H9 (cell line): ENCODE measurements at regions not wholly inside any gene's neighbourhood (a gene's known extent, or its start where the extent isn't known, plus 50 kb on each side); places are given as distances from the start of the nearest gene placed in this dataset.

Experiments used
- DNase-seq: peaks from one replicate; pipeline ENCODE4 v3.0.0-alpha.2; 2017
- H2AFZ ChIP-seq: one replicate; pipeline ENCODE4 v1.6.1; 2013; ENCODE audit warnings: mild to moderate bottlenecking, low read length, control low read depth, moderate library complexity
- H2AK5ac ChIP-seq: 2 replicates; pipeline ENCODE4 v1.6.1; 2013; ENCODE audit warnings: low read length, control low read depth, mixed read lengths; ENCODE audit not compliant: insufficient read length
- H2BK120ac ChIP-seq: one replicate; pipeline ENCODE4 v1.6.1; 2013; ENCODE audit warnings: low read depth, mild to moderate bottlenecking, low read length, control low read depth, inconsistent platforms; ENCODE audit not compliant: poor library complexity, severe bottlenecking
- H2BK12ac ChIP-seq: 2 replicates; pipeline ENCODE4 v1.6.1; 2013; ENCODE audit warnings: low read length, control low read depth, mixed read lengths, low read depth; ENCODE audit not compliant: insufficient read length
- H2BK15ac ChIP-seq: 2 replicates; pipeline ENCODE4 v1.6.1; 2013; ENCODE audit warnings: low read depth, low read length, control low read depth
- H2BK20ac ChIP-seq: one replicate; pipeline ENCODE4 v1.6.1; 2013; ENCODE audit warnings: low read depth, mild to moderate bottlenecking, low read length, control low read depth, inconsistent platforms; ENCODE audit not compliant: poor library complexity, severe bottlenecking
- H2BK5ac ChIP-seq: 2 replicates; pipeline ENCODE4 v1.6.1; 2013; ENCODE audit warnings: low read length, control low read depth, mixed read lengths; ENCODE audit not compliant: insufficient read length
- H3K14ac ChIP-seq: 2 replicates; pipeline ENCODE4 v1.6.1; 2013; ENCODE audit warnings: low read length, control low read depth; ENCODE audit not compliant: insufficient read depth
- H3K18ac ChIP-seq: 2 replicates; pipeline ENCODE4 v1.6.1; 2013; ENCODE audit warnings: low read depth, mild to moderate bottlenecking, mixed read lengths, low read length, control low read depth; ENCODE audit not compliant: insufficient read length
- H3K23ac ChIP-seq: 2 replicates; pipeline ENCODE4 v1.6.1; 2013; ENCODE audit warnings: low read length, control low read depth, mixed read lengths, low read depth; ENCODE audit not compliant: insufficient read length
- H3K23me2 ChIP-seq: 2 replicates; pipeline ENCODE4 v1.6.1; 2013; ENCODE audit warnings: low read depth, mild to moderate bottlenecking, mixed read lengths, low read length, control low read depth; ENCODE audit not compliant: insufficient read length, poor library complexity, severe bottlenecking
- H3K27ac ChIP-seq: 2 replicates; pipeline ENCODE4 v1.5.1; 2013; ENCODE audit warnings: low read length, control low read depth, mixed read lengths, low read depth; ENCODE audit not compliant: insufficient read length
- H3K27me3 ChIP-seq: 2 replicates; pipeline ENCODE4 v1.6.1; 2013; ENCODE audit warnings: low read length, control low read depth, inconsistent platforms; ENCODE audit not compliant: insufficient read depth
- H3K4ac ChIP-seq: 2 replicates; pipeline ENCODE4 v1.6.1; 2013; ENCODE audit warnings: low read depth, mild to moderate bottlenecking, control low read depth, inconsistent platforms, low read length, moderate library complexity
- H3K4me1 ChIP-seq: 2 replicates; pipeline ENCODE4 v1.6.1; 2013; ENCODE audit warnings: low read length, control low read depth, inconsistent platforms; ENCODE audit not compliant: insufficient read depth
- H3K4me2 ChIP-seq: 2 replicates; pipeline ENCODE4 v1.6.1; 2013; ENCODE audit warnings: low read length, control low read depth, mixed read lengths; ENCODE audit not compliant: insufficient read length, insufficient read depth
- H3K56ac ChIP-seq: 2 replicates; pipeline ENCODE4 v1.6.1; 2013; ENCODE audit warnings: low read depth, mild to moderate bottlenecking, mixed read lengths, low read length, control low read depth; ENCODE audit not compliant: insufficient read length
- H3K79me1 ChIP-seq: 2 replicates; pipeline ENCODE4 v1.6.1; 2013; ENCODE audit warnings: low read depth, mild to moderate bottlenecking, moderate library complexity, low read length, control low read depth, inconsistent platforms; ENCODE audit not compliant: insufficient read depth, poor library complexity, severe bottlenecking
- H3K79me2 ChIP-seq: 2 replicates; pipeline ENCODE4 v1.6.1; 2013; ENCODE audit warnings: low read length, control low read depth, inconsistent platforms; ENCODE audit not compliant: insufficient read depth
- H3K9ac ChIP-seq: 2 replicates; pipeline ENCODE4 v1.6.1; 2013; ENCODE audit warnings: low read length, control low read depth, mixed read lengths; ENCODE audit not compliant: insufficient read length; ENCODE audit errors: extremely low read depth
- H3K9me3 ChIP-seq: one replicate; pipeline ENCODE4 v1.6.1; 2013; ENCODE audit warnings: low read depth, low read length, inconsistent platforms; ENCODE audit not compliant: control insufficient read depth
- H3T11ph ChIP-seq: one replicate; pipeline ENCODE4 v1.6.1; 2013; ENCODE audit warnings: mild to moderate bottlenecking, low read length, control low read depth, inconsistent platforms
- H4K20me1 ChIP-seq: one replicate; pipeline ENCODE4 v1.6.1; 2013; ENCODE audit not compliant: control insufficient read depth, insufficient read length, insufficient read depth
- H4K5ac ChIP-seq: 2 replicates; pipeline ENCODE4 v1.6.1; 2013; ENCODE audit warnings: low read depth, mild to moderate bottlenecking, mixed read lengths, low read length, control low read depth; ENCODE audit not compliant: insufficient read length
- H4K8ac ChIP-seq: replicated peaks from 2 replicates; pipeline ENCODE4 v1.6.1; 2013; ENCODE audit warnings: low read length, control low read depth, mixed read lengths, low read depth; ENCODE audit not compliant: insufficient read length
- H4K91ac ChIP-seq: 2 replicates; pipeline ENCODE4 v1.6.1; 2013; ENCODE audit warnings: low read depth, mild to moderate bottlenecking, moderate library complexity, mixed read lengths, low read length, control low read depth; ENCODE audit not compliant: insufficient read length
- H3K27ac Mint-ChIP-seq, 3 experiments: 2 replicates in 2 of 3; 3 replicates in 1 of 3; pipeline ENCODE4 v1.8.0; 2020 to 2021; ENCODE audit warnings: mixed read lengths in 3 of 3, mild to moderate bottlenecking in 1 of 3, moderate library complexity in 1 of 3
- H3K27me3 Mint-ChIP-seq: 2 replicates; pipeline ENCODE4 v1.8.0; 2021; ENCODE audit warnings: low read depth, mild to moderate bottlenecking, moderate library complexity, mixed read lengths
- H3K36me3 Mint-ChIP-seq, 3 experiments: 2 replicates in 2 of 3; 3 replicates in 1 of 3; pipeline ENCODE4 v1.8.0; 2020 to 2021; ENCODE audit warnings: low read depth in 3 of 3, mixed read lengths in 3 of 3; ENCODE audit not compliant: insufficient read depth in 1 of 3
- H3K4me1 Mint-ChIP-seq, 2 experiments: 2 replicates each; pipeline ENCODE4 v1.8.0; 2020; ENCODE audit warnings: mixed read lengths in 2 of 2
- H3K4me3 Mint-ChIP-seq, 2 experiments: 2 replicates in 1 of 2; 3 replicates in 1 of 2; pipeline ENCODE4 v1.8.0; 2020 to 2021; ENCODE audit warnings: mild to moderate bottlenecking in 2 of 2, mixed read lengths in 2 of 2, moderate library complexity in 1 of 2
- H3K9me3 Mint-ChIP-seq, 2 experiments: 2 replicates in 1 of 2; 3 replicates in 1 of 2; pipeline ENCODE4 v1.8.0; 2020; ENCODE audit warnings: mild to moderate bottlenecking in 2 of 2, mixed read lengths in 2 of 2, moderate library complexity in 1 of 2
- CTCF ChIP-seq: fragments of 200-600 bp; sonication (generic); conservative IDR thresholded peaks from 3 replicates; pipeline ENCODE4 v1.8.0; 2021; ENCODE audit warnings: antibody characterized with exemption, mild to moderate bottlenecking
- WGBS: extraction: QIAGEN DNeasy Blood & Tissue Kit; methylation state at CpG from one replicate; pipeline ENCODE4 v1.1.7; 2013; ENCODE audit warnings: missing lambda C conversion rate, low lambda C conversion rate, mixed read lengths; ENCODE audit not compliant: insufficient read length; ENCODE audit errors: extremely low coverage; 5-methylcytosine and 5-hydroxymethylcytosine counted together

GRCh38 chr12:111105294-111105693, 184.9 kb upstream of the MYL2 start:
- no peaks in the 10 kb centered on the region for H3K23me2 ChIP-seq
- H3K27ac Mint-ChIP-seq, result peak overlapping the region; percentile 57 to 89 (median 89); a peak in 6 of 7 replicates
- no CpG with 5 or more reads among the region's 6 CpGs for WGBS
- no peaks in the 10 kb centered on the region; a peak in 1 of 5 replicates for H3K9me3 Mint-ChIP-seq
- no peak overlapping the region for H3K23ac ChIP-seq
- no peaks in the 10 kb centered on the region for H3K4me1 ChIP-seq
- H4K91ac ChIP-seq, result no peak overlapping the region
- H4K20me1 ChIP-seq, result no peaks in the 10 kb centered on the region
- H3K14ac ChIP-seq, result no peak overlapping the region; the same call in 1 of the 2 replicates
- H3K79me1 ChIP-seq, result no peaks in the 10 kb centered on the region
- H2BK12ac ChIP-seq, result no peak overlapping the region
- H3K4ac ChIP-seq, result no peak overlapping the region
- H2BK5ac ChIP-seq, result no peak overlapping the region
- no peak overlapping the region for H2BK15ac ChIP-seq
- H3K9ac ChIP-seq, result no peak overlapping the region
- no peak overlapping the region for H3K4me2 ChIP-seq
- H4K8ac ChIP-seq, result no peak overlapping the region
- H2BK20ac ChIP-seq, result no peak overlapping the region
- no peaks in the 10 kb centered on the region for H3K9me3 ChIP-seq
- no peak overlapping the region for H3K56ac ChIP-seq
- no peak overlapping the region for H3K27ac ChIP-seq
- H2AFZ ChIP-seq, result no peak overlapping the region
- DNase-seq, result no peak
- no peak overlapping the region for H2AK5ac ChIP-seq
- no peak overlapping the region for H3T11ph ChIP-seq
- H3K18ac ChIP-seq, result no peak overlapping the region
- H4K5ac ChIP-seq, result no peak overlapping the region
- H3K27me3 ChIP-seq, result no peaks in the 10 kb centered on the region
- TF ChIP-seq CTCF, result no peak
- 0 out of 2 replicates have a peak, but pooled peaks cover 2% of the 10 kb centered on the region for H3K79me2 ChIP-seq
- H3K36me3 Mint-ChIP-seq, result peaks cover 0 to 6% (median 3%) of the 10 kb centered on the region in 3 experiments; a peak in 1 of 7 replicates
- H3K27me3 Mint-ChIP-seq, result no peaks in the 10 kb centered on the region; the same call in 1 of the 2 replicates
- H3K4me3 Mint-ChIP-seq, result no peak overlapping the region; a peak in 1 of 5 replicates
- no peak overlapping the region for H2BK120ac ChIP-seq
- H3K4me1 Mint-ChIP-seq, result peaks cover 6 to 7% of the 10 kb centered on the region in 2 experiments
